ENCODE measurements at regions not wholly inside any gene's neighbourhood (a gene's known extent, or its start where the extent isn't known, plus 50 kb on each side); places are given as distances from the start of the nearest gene placed in this dataset.
"Not testable (repeated sequence)": the region's sequence is repeated elsewhere in the genome, so short reads cannot be mapped to it uniquely, and the experiment has no call there.

- DNase-seq: not testable (repeated sequence)
Measured at GRCh38 chr5:101627770-101628169, 668.3 kb downstream of the SLCO4C1 start.

GRCh38 chr5:101626572-101626971, 669.5 kb downstream of the SLCO4C1 start:
- no peak for DNase-seq

DNA sequence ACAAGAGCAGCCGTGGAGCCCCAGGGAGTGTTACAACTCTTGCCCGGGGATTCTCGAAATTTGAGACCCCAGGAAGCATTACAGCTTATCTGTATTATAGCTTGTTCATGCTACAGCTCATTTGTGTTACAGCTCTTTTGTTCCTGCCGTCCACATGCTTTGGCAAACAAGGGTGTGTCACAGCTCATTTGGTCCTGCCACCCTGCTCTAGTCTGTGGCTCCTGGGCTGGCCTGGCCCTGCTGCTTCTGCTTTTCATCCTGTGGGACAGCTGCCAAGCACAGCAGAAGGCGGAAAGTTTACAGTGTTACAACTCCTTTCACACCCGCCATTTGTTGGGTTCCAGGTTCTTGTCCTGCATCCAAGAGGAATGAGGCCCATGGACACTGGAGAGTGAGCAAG, 685.0 kb downstream of the SLCO4C1 start:
- no peak for DNase-seq

GRCh38 chr5:101608322-101608721, 687.8 kb downstream of the SLCO4C1 start:
- no peak for DNase-seq

DNA sequence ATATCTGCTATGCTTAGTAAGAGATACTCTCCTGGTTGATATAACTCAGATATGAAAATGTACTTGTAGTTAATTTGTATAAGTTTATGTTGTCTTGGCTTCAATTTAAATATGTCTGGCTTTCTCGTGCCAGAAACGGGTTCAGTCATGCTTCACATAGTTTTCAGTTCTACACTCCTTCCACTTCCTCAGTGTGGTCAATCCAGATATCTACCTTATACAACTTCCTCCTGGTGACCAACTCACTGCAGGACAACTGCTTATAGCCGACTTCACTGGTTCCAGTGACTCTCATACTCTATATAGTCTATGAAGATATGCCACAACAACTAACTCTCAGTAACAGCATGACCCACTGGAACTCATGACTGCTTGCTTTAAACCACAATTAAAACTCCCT, 690.4 kb downstream of the SLCO4C1 start:
- DNase-seq: no peak

GRCh38 chr5:101600614-101601013, 695.5 kb downstream of the SLCO4C1 start:
- DNase-seq: no peak

GRCh38 chr5:101590384-101590783, 687.3 kb upstream of the ST8SIA4 start:
- DNase-seq: no peak

DNA sequence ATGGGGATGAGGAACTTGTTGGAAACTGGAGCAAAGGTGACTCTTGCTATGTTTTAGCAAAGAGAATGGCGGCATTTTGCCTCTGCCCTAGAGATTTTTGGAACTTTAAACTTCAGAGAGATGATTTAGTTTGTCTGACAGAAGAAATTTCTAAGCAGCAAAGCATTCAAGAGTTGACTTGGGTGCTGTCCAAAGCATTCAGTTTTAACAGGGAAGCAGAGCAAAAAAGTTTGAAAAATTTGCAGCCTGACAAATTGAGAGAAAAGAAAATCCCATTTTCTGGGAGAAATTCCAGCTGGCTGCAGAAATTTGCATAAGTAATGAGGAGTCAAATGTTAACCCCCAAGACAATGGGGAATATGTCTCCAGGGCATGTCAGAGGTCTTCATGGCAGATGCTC, 682.3 kb upstream of the ST8SIA4 start:
- no peak for DNase-seq

- no peak for DNase-seq
Measured at GRCh38 chr5:101580591-101580990, 677.5 kb upstream of the ST8SIA4 start.

- no peak for DNase-seq
Measured at GRCh38 chr5:101574017-101574416, 670.9 kb upstream of the ST8SIA4 start.

- no peak for DNase-seq
Measured at GRCh38 chr5:101561018-101561417, 657.9 kb upstream of the ST8SIA4 start.

DNA sequence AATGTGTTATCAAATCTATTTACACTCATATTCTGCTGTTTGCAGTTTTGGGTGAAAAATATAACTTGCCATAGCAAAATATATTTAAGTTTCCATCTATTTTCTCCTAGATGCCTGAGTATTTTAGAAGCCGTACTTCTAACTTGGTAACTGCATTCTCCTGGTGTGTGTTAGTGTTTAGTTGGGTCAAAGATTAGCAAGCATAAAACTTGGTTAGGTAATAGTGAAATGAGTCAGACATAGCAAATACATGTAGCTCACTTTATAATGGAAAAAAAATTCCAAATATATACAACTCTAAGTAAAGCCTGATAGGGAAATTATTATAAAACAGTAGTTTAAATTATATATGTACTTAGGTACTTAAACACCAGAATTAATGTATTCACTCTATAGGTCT, 640.7 kb upstream of the ST8SIA4 start:
- no peak for DNase-seq

GRCh38 chr5:101539315-101539714, 636.2 kb upstream of the ST8SIA4 start:
- DNase-seq: no peak

- DNase-seq: no peak
Measured at GRCh38 chr5:101535626-101536025, 632.5 kb upstream of the ST8SIA4 start.

DNA sequence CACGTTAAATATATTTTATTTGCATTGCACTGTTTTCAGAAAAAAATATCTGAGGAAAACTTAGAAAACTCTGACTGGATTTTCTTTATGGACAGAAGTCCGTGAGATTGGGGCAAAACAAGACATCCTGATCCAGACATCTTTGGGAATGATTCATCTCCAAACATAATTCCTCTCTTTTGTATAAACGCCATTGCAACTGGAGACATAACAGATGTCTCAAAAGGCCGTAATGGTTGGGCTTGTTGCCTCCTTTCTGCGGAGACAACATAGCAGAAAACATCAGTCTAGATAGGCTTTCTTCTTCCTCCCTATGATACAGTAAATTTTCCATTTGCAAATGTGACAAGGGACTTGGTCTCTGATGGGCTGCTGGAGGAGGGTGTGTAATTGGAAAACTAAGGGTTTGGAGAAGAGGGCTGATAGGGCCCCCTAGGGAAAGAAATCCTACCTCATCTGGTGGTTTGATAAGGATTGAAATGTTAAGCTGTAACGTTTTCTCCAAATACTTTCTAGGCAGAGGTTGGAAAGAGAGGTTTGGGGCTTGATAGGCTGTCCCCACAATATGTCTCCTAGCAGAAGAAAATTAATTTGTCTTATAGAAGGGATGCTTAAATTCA, 631.5 kb upstream of the ST8SIA4 start:
- no peak for DNase-seq

DNA sequence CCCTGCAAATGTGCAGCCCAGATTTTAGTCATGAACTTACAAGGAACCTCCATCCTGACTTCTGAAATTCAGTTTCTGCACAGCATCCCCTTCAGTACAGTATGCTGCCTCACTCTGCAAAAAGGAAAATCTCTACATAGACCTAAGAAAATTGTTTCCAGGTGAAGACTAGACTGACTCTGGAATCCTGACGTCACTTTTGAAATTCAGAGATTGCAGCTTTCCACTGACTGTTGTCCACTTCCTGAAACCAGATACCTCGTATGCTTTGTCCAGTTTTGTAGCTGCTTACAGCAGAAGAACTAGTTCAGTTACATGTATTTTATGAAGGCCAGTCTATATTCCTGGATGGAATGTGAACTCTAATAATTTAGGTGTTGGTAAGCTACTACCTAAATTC, 629.3 kb upstream of the ST8SIA4 start:
- DNase-seq: no peak

- DNase-seq: no peak
Measured at GRCh38 chr5:101531026-101531425, 627.9 kb upstream of the ST8SIA4 start.

GRCh38 chr5:101529094-101529493, 626.0 kb upstream of the ST8SIA4 start:
- not testable (repeated sequence) for DNase-seq

DNA sequence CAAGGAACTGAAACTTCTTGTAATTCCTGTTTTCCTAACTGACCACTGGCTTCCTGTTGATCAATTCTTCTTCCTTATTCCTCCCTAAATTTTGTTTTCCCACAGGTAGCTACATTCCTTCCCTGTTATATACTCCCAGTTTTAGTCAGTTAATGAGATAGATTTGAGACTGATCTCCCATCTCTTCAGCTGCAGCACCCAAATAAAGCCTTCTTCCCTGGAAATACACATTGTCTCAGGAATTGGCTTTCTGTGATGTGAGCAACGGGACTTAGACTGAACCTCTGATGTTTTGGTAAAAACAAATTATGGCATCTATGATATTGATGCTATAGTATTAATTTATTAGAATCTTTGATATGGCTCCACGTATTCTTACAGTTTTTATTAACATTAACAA, 617.3 kb upstream of the ST8SIA4 start:
- DNase-seq: no peak

- no peak for DNase-seq
Measured at GRCh38 chr5:101517795-101518194, 614.7 kb upstream of the ST8SIA4 start.

- no peak for DNase-seq
Measured at GRCh38 chr5:101515721-101516120, 612.6 kb upstream of the ST8SIA4 start.

DNA sequence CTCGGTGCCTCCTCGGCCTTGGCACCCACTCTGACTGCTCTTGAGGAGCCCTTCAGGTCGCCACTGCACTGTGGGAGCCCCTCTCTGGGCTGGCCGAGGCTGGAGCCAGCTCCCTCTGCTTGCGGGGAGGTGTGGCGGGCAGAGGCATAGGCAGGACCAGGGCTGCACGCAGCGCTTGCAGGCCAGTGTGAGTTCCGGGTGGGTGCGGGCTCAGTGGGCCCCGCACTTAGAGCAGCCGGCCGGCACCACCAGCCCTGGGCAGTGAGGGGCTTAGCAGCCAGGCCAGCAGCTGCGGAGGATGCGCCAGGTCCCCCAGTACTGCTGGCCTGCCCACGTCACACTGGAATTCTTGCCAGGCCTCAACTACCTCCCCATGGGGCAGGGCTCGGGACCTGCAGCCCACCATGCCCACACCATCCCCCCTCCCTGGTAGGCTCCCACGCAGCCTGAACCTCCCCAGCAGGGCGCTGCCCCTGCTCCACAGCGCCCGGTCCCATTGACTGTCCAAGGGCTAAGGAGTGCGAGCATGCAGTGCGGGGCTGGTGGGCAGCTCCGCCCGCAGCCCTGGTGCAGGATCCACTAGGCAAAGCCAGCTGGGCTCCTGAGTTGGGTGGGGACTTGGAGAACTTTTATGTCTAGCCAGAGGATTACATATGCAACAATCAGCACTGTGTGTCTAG, 602.9 kb upstream of the ST8SIA4 start:
- no peak for DNase-seq

DNA sequence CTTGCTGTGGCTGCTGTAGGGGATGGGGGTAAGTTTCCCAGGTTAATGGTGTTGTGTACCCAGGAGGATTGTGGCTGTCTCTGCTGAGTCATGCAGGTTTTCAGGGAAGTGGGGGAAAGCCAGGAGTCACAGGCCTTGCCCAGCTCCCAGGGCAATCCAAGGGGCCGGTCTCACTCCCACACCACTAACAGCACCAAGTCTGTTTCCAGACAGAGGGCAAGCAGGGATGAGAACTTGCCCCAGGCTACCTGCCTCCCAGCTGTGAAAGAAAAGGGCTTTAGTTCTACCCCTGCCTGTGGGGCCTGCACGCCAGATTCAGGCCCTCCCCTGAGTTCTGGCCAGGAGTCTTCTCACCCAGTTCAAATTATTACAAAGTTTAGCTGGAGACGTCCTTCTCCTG, 579.8 kb upstream of the ST8SIA4 start:
- DNase-seq: no peak

DNA sequence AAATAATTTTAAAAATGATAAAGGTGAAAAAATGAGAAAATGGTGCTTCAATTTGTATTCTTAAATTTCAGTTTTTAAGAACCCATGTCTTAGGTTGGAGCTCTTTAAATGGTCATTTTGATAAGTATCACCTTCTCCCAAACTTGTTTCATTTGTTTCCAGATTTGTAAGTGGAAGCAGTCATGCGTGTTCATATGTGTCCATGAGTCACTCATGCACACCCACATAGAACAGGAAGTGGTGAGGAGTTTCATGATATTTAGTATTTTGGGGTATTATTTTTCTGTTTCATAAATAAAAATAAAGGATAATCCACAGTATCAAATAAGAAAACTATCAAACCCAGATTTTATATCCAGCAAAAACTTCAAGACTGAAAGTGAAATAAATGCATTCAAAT, 570.4 kb upstream of the ST8SIA4 start:
- no peak for DNase-seq

GRCh38 chr5:101461455-101461854, 558.4 kb upstream of the ST8SIA4 start:
- no peak for DNase-seq
